Thoracic aorta (tissue), 2 donors: ENCODE measurements at regions not wholly inside any gene's neighbourhood (a gene's known extent, or its start where the extent isn't known, plus 50 kb on each side); places are given as distances from the start of the nearest gene placed in this dataset.

Experiments
- ATAC-seq: fragments of 150-250 bp; one replicate; pipeline ENCODE4 v1.8.0; 2017; ENCODE audit warnings: low read depth; ENCODE audit not compliant: insufficient number of reproducible peaks, low FRiP score
- DNase-seq: peaks from one replicate; pipeline ENCODE4 v3.0.0-alpha.2; 2020; ENCODE audit warnings: low spot score
- H3K27ac ChIP-seq, 2 donors: fragments of 200-600 bp; sonication (generic); 1 replicate in 1 of 2; 2 replicates in 1 of 2; pipeline ENCODE4 v1.5.1; 2016; ENCODE audit warnings: mild to moderate bottlenecking in 2 of 2, moderate library complexity in 2 of 2
- H3K27me3 ChIP-seq: fragments of 200-600 bp; sonication (generic); replicated peaks from 2 replicates; pipeline ENCODE4 v1.6.0; 2016; ENCODE audit warnings: mild to moderate bottlenecking; ENCODE audit not compliant: insufficient read depth
- H3K36me3 ChIP-seq: fragments of 200-600 bp; sonication (generic); one replicate; pipeline ENCODE4 v1.5.1; 2016
- H3K4me1 ChIP-seq, 2 donors: fragments of 200-600 bp; sonication (generic); 1 replicate in 1 of 2; 2 replicates in 1 of 2; pipeline versions ENCODE4 v1.5.1 to v1.6.0; 2016; ENCODE audit warnings: low read depth in 2 of 2, mild to moderate bottlenecking in 1 of 2; ENCODE audit not compliant: control insufficient read depth in 1 of 2
- H3K4me3 ChIP-seq: fragments of 200-600 bp; sonication (generic); 2 replicates; pipeline ENCODE4 v1.5.1; 2016; ENCODE audit warnings: mild to moderate bottlenecking
- H3K9me3 ChIP-seq: fragments of 200-600 bp; sonication (generic); 2 replicates; pipeline ENCODE4 v1.5.1; 2016
- TF ChIP-seq, protein P1 (sequence below): fragments of 200-600 bp; sonication (generic); IDR thresholded peaks from one replicate; pipeline ENCODE4 v1.5.1; 2019; ENCODE audit warnings: antibody characterized with exemption

DNA sequence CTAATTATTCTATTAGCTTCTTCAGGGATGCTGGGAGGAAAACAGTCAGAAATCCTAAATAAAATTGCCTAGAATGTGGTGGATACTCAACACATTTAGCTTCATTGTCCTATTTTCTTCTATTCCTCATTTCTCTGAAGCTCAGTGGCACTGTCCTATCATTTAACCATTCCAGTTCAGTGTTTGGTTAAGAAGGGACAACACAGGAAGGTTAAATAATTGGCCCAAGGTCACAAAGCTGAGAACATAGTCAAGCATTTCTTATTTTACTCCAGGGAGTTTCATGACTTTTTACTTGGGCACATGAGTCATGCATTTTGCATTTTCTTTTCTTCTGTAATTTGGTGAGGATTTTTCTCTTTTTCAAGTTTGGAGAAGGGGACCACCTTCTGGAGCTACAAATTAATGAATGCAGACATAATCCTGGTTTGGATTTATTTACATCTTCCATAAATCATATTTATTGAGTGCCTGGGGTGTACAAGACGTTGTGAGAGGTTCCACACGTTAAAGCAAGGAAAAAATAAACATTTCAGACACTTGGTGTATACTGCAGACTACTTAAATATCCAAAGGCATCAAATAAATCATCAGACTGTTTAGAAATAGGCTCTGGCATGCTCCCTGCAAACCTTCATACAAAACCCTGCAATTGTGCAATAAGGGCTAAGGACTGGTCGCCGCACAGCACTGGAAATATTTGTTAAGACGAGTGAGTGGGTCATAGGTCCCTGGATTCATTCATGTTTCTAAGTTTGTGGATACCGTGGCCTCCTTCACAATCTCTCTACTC, 263.9 kb downstream of the MAF start:
- peaks cover 3% of the 10 kb centered on the region for H3K9me3 ChIP-seq
- TF ChIP-seq, protein P1, sequence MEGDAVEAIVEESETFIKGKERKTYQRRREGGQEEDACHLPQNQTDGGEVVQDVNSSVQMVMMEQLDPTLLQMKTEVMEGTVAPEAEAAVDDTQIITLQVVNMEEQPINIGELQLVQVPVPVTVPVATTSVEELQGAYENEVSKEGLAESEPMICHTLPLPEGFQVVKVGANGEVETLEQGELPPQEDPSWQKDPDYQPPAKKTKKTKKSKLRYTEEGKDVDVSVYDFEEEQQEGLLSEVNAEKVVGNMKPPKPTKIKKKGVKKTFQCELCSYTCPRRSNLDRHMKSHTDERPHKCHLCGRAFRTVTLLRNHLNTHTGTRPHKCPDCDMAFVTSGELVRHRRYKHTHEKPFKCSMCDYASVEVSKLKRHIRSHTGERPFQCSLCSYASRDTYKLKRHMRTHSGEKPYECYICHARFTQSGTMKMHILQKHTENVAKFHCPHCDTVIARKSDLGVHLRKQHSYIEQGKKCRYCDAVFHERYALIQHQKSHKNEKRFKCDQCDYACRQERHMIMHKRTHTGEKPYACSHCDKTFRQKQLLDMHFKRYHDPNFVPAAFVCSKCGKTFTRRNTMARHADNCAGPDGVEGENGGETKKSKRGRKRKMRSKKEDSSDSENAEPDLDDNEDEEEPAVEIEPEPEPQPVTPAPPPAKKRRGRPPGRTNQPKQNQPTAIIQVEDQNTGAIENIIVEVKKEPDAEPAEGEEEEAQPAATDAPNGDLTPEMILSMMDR, result no peak
- no peak overlapping the region for H3K27ac ChIP-seq
- DNase-seq (no peak), ATAC-seq (no peak)
- no peak overlapping the region for H3K4me3 ChIP-seq
- no peaks in the 10 kb centered on the region for H3K4me1 ChIP-seq
- no peaks in the 10 kb centered on the region for H3K27me3 ChIP-seq
- H3K36me3 ChIP-seq, result no peaks in the 10 kb centered on the region

DNA sequence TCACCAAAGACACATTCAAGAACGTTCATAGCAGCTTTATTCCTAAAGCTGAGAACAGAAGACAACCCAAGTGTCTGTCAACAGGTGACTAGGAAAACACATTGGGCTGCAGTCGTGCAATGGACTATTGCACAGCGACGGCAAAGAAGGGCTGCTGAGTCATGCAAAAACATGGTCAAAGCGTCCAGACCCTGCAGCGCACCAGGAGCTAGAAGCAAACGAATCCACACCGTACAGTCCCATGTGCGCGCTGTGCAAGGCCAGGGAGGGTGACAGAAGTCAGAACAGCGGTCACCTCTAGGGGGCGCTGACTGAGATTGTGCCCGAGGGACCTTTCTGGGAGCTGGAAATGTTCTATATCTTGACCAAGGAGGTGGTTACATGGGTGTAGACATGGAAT, 266.4 kb downstream of the MAF start:
- no peak for ATAC-seq
- H3K4me1 ChIP-seq, result no peaks in the 10 kb centered on the region
- no peak overlapping the region for H3K27ac ChIP-seq
- TF ChIP-seq, protein P1, result no peak
- H3K9me3 ChIP-seq, result no peaks in the 10 kb centered on the region
- H3K36me3 ChIP-seq, result no peaks in the 10 kb centered on the region
- H3K4me3 ChIP-seq, result no peak overlapping the region
- H3K27me3 ChIP-seq, result no peaks in the 10 kb centered on the region
- no peak for DNase-seq

DNA sequence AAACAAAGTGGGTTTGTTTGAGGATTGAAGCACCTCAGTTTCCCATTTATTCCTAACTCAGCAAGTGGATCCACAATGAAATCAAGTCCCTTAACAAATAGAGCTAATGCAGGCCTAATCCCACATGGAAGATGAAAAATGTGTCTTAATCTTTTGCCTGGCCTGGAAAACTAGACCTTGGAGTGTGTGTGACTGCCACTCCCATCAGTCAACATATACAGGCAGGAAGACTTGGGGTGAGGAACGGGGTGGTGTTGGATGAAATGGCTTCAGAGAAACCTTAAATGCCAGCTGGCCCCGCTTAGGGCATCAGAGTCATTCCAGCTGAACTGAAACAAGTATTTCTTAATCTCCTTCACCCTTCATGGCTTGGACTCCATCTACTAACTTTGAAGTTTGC, 269.5 kb downstream of the MAF start:
- no peak overlapping the region for H3K4me3 ChIP-seq
- no peak for ATAC-seq
- H3K4me1 ChIP-seq, result peaks cover 5% of the 10 kb centered on the region in 2 donors
- no peak overlapping the region for H3K27ac ChIP-seq
- no peaks in the 10 kb centered on the region for H3K27me3 ChIP-seq
- no peaks in the 10 kb centered on the region for H3K9me3 ChIP-seq
- no peaks in the 10 kb centered on the region for H3K36me3 ChIP-seq
- TF ChIP-seq, protein P1, result no peak
- DNase-seq, result no peak

DNA sequence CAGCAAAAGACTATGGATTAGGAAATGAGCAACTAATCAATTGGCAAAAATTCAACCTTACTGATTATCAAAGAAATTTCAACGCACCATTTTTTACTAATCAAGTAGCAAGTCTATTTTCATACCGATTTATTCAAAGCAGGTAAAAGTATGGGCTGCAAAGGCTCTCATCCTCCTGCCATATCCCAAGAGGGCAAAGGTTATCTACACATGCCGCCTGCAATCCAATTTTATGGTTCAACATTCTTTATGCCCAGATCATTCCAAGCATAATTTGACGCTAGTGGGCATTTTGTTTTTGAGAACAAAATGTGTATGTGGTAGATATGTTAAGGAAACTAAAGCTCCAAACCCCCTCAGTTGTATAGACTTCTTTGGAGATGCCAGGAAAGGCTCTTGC, 270.6 kb downstream of the MAF start:
- no peaks in the 10 kb centered on the region for H3K27me3 ChIP-seq
- no peak for ATAC-seq
- no peaks in the 10 kb centered on the region for H3K9me3 ChIP-seq
- DNase-seq, result no peak
- no peak overlapping the region for H3K4me3 ChIP-seq
- peaks cover 5% of the 10 kb centered on the region in 2 donors for H3K4me1 ChIP-seq
- TF ChIP-seq, protein P1, result no peak
- no peak overlapping the region for H3K27ac ChIP-seq
- H3K36me3 ChIP-seq, result no peaks in the 10 kb centered on the region

DNA sequence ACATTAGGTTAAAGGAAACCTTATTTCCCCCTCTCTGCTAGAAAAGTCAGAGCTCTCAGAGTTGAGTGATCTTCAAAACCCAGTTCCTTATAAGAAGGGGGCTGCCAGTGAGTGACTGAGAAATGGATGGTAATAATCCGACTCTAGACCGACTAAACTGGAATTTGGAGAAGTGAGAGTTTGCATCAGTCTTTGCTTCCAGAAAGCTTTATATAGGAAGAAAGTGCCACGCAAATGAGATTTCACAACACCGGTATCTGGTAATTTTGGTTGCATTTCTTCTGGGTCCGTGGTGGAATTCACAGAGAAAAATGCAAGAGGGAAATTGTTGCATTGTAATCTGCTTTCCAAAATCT, 271.4 kb downstream of the MAF start:
- Histone ChIP-seq H3K4me3 (no peak overlapping the region), H3K27ac (no peak overlapping the region), H3K4me1 (peaks cover 5% of the 10 kb centered on the region in 2 donors), H3K27me3 (no peaks in the 10 kb centered on the region), H3K9me3 (no peaks in the 10 kb centered on the region), H3K36me3 (no peaks in the 10 kb centered on the region)
- ATAC-seq (no peak), DNase-seq (no peak)
- TF ChIP-seq, protein P1, result no peak
